GM23248 (cell line): ENCODE measurements at regions not wholly inside any gene's neighbourhood (a gene's known extent, or its start where the extent isn't known, plus 50 kb on each side); places are given as distances from the start of the nearest gene placed in this dataset.

ENCODE experiments used
- DNase-seq: peaks from one replicate; pipeline ENCODE4 v3.0.0-alpha.2; 2015
- H2AFZ ChIP-seq: fragments of 200-600 bp; sonication (generic); 2 replicates; pipeline ENCODE4 v1.6.1; 2016; ENCODE audit warnings: antibody characterized with exemption
- H3F3A ChIP-seq: fragments of 200-600 bp; sonication (generic); 2 replicates; pipeline ENCODE4 v1.6.1; 2016; ENCODE audit warnings: mild to moderate bottlenecking, antibody characterized with exemption, mixed run types; ENCODE audit not compliant: insufficient read depth
- H3K27ac ChIP-seq: fragments of 200-600 bp; sonication (generic); 2 replicates; pipeline ENCODE4 v1.5.1; 2016; ENCODE audit warnings: mild to moderate bottlenecking
- H3K27me3 ChIP-seq: fragments of 200-600 bp; sonication (generic); replicated peaks from 2 replicates; pipeline ENCODE4 v1.6.1; 2016; ENCODE audit warnings: mild to moderate bottlenecking; ENCODE audit not compliant: insufficient read depth
- H3K36me3 ChIP-seq: fragments of 200-600 bp; sonication (generic); 2 replicates; pipeline ENCODE4 v1.6.1; 2016; ENCODE audit warnings: low read depth, mild to moderate bottlenecking
- H3K4me1 ChIP-seq: fragments of 200-600 bp; sonication (generic); 2 replicates; pipeline ENCODE4 v1.6.1; 2016; ENCODE audit warnings: mild to moderate bottlenecking; ENCODE audit not compliant: insufficient read depth
- H3K4me2 ChIP-seq: fragments of 200-600 bp; sonication (generic); one replicate; pipeline ENCODE4 v1.6.1; 2016; ENCODE audit warnings: mild to moderate bottlenecking; ENCODE audit not compliant: unreplicated experiment
- H3K4me3 ChIP-seq: fragments of 200-600 bp; sonication (generic); 2 replicates; pipeline ENCODE4 v1.5.1; 2016; ENCODE audit warnings: mild to moderate bottlenecking
- H3K79me2 ChIP-seq: fragments of 200-600 bp; sonication (generic); 2 replicates; pipeline ENCODE4 v1.6.1; 2016; ENCODE audit warnings: mild to moderate bottlenecking; ENCODE audit not compliant: insufficient read depth
- H3K9ac ChIP-seq: fragments of 200-600 bp; sonication (generic); 2 replicates; pipeline ENCODE4 v1.6.1; 2016; ENCODE audit warnings: mild to moderate bottlenecking
- H3K9me2 ChIP-seq: fragments of 200-600 bp; sonication (generic); 2 replicates; pipeline ENCODE4 v1.6.1; 2016; ENCODE audit warnings: mixed run types, mild to moderate bottlenecking, moderate library complexity; ENCODE audit not compliant: insufficient read depth
- H3K9me3 ChIP-seq: fragments of 200-600 bp; sonication (generic); one replicate; pipeline ENCODE4 v1.6.1; 2017; ENCODE audit warnings: low read depth
- H4K20me1 ChIP-seq: fragments of 200-600 bp; sonication (generic); 2 replicates; pipeline ENCODE4 v1.6.0; 2016; ENCODE audit not compliant: insufficient read depth
- EZH2 ChIP-seq: fragments of 200-600 bp; sonication (generic); IDR thresholded peaks from 2 replicates; pipeline ENCODE4 v1.6.1; 2018; ENCODE audit warnings: antibody characterized with exemption, mild to moderate bottlenecking; ENCODE audit not compliant: insufficient read depth, poor library complexity, severe bottlenecking
- EZH2phosphoT487 ChIP-seq: fragments of 200-600 bp; sonication (generic); IDR thresholded peaks from 2 replicates; pipeline ENCODE4 v1.6.1; 2018; ENCODE audit warnings: antibody characterized with exemption, moderate library complexity, mild to moderate bottlenecking, low read depth; ENCODE audit not compliant: insufficient read depth
- WGBS, 2 experiments: methylation state at CpG; one replicate each; pipeline ENCODE4 v1.1.6; 2015 to 2017; ENCODE audit warnings: low lambda C conversion rate in 2 of 2, low coverage in 1 of 2; ENCODE audit errors: missing lambda C conversion rate in 2 of 2; 5-methylcytosine and 5-hydroxymethylcytosine counted together
- in situ Hi-C: fragments of 300-500 bp; cut with MboI; formaldehyde crosslinking; loops from 2 replicates; pipeline ENCODE4 v1.15.0; 2020

- H3K9ac ChIP-seq: no peak overlapping the region
- no peak for DNase-seq
- H3K4me2 ChIP-seq: no peak overlapping the region
- peaks cover 11% of the 10 kb centered on the region for H3K4me1 ChIP-seq
- peaks cover 20% of the 10 kb centered on the region for H3F3A ChIP-seq
- 66 to 73% methylated on average over 7 of the region's 7 CpGs for WGBS, 2 experiments
- no peak overlapping the region for H2AFZ ChIP-seq
- no peaks in the 10 kb centered on the region for H3K36me3 ChIP-seq
- in situ Hi-C loops: no loop called here
- no peak overlapping the region for H3K27ac ChIP-seq
- H3K27me3 ChIP-seq: no peaks in the 10 kb centered on the region
- H3K9me2 ChIP-seq: no peaks in the 10 kb centered on the region
- no peak overlapping the region for H3K4me3 ChIP-seq
- H3K79me2 ChIP-seq: no peaks in the 10 kb centered on the region
- no peaks in the 10 kb centered on the region for H3K9me3 ChIP-seq
- TF ChIP-seq EZH2: no peak
- no peak for TF ChIP-seq EZH2phosphoT487
- no peaks in the 10 kb centered on the region for H4K20me1 ChIP-seq
Observed at GRCh38 chr12:25382311-25383106, 131.8 kb upstream of the KRAS start.

GRCh38 chr12:25377469-25378177 lies 126.9 kb upstream of the KRAS start:
- WGBS, 2 experiments: 40 to 41% methylated on average over 5 of the region's 5 CpGs
- no peak for TF ChIP-seq EZH2
- no peak for TF ChIP-seq EZH2phosphoT487
- H3K79me2 ChIP-seq: no peaks in the 10 kb centered on the region
- peak overlapping the region; percentile 33 for H3K4me3 ChIP-seq
- no peaks in the 10 kb centered on the region for H3K9me3 ChIP-seq
- no peaks in the 10 kb centered on the region for H3K9me2 ChIP-seq
- H3F3A ChIP-seq: peaks cover 17% of the 10 kb centered on the region; the same call in 1 of the 2 replicates
- DNase-seq: peak; percentile 80
- peak overlapping the region; percentile 15; the same call in 1 of the 2 replicates for H3K9ac ChIP-seq
- in situ Hi-C loops: no loop called here
- H3K27me3 ChIP-seq: no peaks in the 10 kb centered on the region
- no peaks in the 10 kb centered on the region for H4K20me1 ChIP-seq
- H3K36me3 ChIP-seq: no peaks in the 10 kb centered on the region
- peaks cover 15% of the 10 kb centered on the region for H3K4me1 ChIP-seq
- H3K27ac ChIP-seq: peak overlapping the region; percentile 69
- H3K4me2 ChIP-seq: peak overlapping the region; percentile 60
- H2AFZ ChIP-seq: peak overlapping the region; percentile 71

- peak overlapping the region; percentile 69 for H3K27ac ChIP-seq
- WGBS, 2 experiments: 81 to 86% methylated on average over 3 to 4 of the region's 4 CpGs
- H3K9ac ChIP-seq: peak overlapping the region; percentile 15; the same call in 1 of the 2 replicates
- H3K36me3 ChIP-seq: no peaks in the 10 kb centered on the region
- peak overlapping the region; percentile 33; the same call in 1 of the 2 replicates for H3K4me3 ChIP-seq
- no peaks in the 10 kb centered on the region for H3K9me2 ChIP-seq
- in situ Hi-C loops: no loop called here
- no peaks in the 10 kb centered on the region for H3K9me3 ChIP-seq
- H3K4me1 ChIP-seq: peaks cover 15% of the 10 kb centered on the region
- DNase-seq: no peak
- peak overlapping the region; percentile 60 for H3K4me2 ChIP-seq
- H3F3A ChIP-seq: peaks cover 17% of the 10 kb centered on the region; the same call in 1 of the 2 replicates
- TF ChIP-seq EZH2 (no peak), EZH2phosphoT487 (no peak)
- H2AFZ ChIP-seq: peak overlapping the region; percentile 71; the same call in 1 of the 2 replicates
- H3K79me2 ChIP-seq: no peaks in the 10 kb centered on the region
- no peaks in the 10 kb centered on the region for H3K27me3 ChIP-seq
- no peaks in the 10 kb centered on the region for H4K20me1 ChIP-seq
Observed at GRCh38 chr12:25376985-25377384, 126.3 kb upstream of the KRAS start.

GRCh38 chr12:25376407-25376806 lies 125.7 kb upstream of the KRAS start:
- in situ Hi-C loops: no loop called here
- Histone ChIP-seq H3K27ac (no peak overlapping the region), H3F3A (peaks cover 17% of the 10 kb centered on the region; the same call in 1 of the 2 replicates), H3K9me3 (no peaks in the 10 kb centered on the region), H3K27me3 (no peaks in the 10 kb centered on the region), H3K4me3 (no peak overlapping the region), H3K9ac (no peak overlapping the region), H3K79me2 (no peaks in the 10 kb centered on the region), H4K20me1 (no peaks in the 10 kb centered on the region), H3K4me2 (no peak overlapping the region), H3K4me1 (peaks cover 15% of the 10 kb centered on the region), H2AFZ (no peak overlapping the region), H3K9me2 (no peaks in the 10 kb centered on the region), H3K36me3 (no peaks in the 10 kb centered on the region)
- TF ChIP-seq EZH2phosphoT487 (no peak), EZH2 (no peak)
- WGBS, 2 experiments: 0 to 8% methylated on average over 1 of the region's 1 CpG
- no peak for DNase-seq
